ENCODE measurements at regions not wholly inside any gene's neighbourhood (a gene's known extent, or its start where the extent isn't known, plus 50 kb on each side); places are given as distances from the start of the nearest gene placed in this dataset.
"Not testable (repeated sequence)": the region's sequence is repeated elsewhere in the genome, so short reads cannot be mapped to it uniquely, and the experiment has no call there.

DNA sequence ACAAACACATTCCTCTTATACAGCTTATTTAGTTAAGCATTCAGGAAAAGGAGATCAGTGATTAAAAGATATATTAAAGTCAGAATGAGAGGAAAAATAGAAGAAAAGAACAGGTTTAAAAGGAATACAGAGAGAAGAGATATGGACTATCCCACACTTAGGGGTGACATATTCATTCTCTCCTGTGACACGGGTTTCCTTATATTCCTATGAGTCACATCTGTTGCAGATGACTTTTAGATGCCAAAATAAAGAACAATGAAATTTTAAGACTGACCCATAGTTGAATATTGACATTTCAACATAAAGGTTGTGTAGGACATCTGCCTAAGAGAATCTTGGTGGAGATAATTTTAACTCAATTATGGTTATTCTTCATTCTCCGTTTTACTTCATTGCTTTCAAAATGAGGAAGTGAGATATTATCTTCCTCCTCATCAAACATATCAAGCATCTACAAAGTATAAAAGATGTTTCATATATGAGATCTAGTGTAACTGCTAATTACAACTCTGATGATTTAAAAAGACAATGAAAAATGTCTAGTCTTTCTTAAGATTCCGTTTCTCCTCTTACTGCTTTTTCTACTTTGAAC is 1336.7 kb upstream of the CITED2 start:
- DNase-seq: no peak

DNA sequence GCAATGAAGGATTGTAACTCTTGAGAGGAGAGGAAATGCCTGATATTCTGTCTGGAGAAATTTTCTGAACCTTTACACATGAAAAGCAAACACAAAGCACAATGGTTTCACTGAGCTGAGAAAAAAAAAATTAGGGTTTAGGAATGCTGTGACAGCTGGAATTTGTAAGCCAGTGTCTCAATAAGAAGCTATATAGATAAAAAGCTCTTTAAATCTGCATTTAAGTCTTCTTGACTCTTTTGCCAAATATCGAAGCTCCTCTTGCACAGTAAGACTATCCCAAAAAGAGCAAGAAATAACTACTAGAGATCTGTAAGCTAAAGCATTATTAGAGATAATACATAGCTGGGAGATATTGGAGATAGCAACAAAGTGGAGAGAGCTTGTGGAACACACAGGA is 1334.0 kb upstream of the CITED2 start:
- no peak for DNase-seq

DNA sequence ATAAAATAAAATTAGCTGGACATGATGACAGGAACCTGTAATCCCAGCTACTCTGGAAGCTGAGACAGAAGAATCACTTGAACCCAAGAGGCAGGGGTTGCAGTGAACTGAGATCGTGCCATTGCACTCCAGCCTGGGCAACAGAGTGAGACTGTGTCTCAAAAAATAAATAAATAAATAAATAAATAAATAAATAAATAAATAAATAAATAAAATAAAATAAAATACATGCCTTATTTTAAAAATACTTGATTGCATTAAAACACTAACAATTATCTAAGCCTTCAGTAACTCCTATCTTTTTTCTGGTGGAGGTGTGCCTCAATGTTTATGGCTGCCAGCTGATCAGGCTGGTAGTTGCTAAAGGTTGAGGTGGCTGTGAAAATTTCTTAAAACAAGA is 1329.6 kb upstream of the CITED2 start:
- DNase-seq: not testable (repeated sequence)

DNA sequence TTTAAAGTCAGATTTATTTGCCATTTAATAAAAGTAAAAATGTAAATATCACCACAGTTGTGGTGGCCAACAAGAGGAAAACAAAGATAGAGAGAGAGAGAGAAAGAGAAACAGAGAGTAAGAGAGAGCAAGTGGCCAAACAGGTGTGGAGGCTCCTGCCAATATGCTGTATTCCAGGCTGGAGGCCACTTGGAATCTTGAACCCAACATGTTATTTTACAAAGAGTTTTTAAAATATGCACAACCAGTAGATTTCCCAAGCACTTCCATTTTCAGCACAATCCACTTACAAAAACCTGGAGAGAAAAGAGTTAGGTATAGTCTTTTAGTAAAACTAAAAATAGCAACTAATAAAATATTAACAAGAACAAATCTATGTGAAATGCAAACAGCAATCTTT is 1323.1 kb upstream of the CITED2 start:
- no peak for DNase-seq

DNA sequence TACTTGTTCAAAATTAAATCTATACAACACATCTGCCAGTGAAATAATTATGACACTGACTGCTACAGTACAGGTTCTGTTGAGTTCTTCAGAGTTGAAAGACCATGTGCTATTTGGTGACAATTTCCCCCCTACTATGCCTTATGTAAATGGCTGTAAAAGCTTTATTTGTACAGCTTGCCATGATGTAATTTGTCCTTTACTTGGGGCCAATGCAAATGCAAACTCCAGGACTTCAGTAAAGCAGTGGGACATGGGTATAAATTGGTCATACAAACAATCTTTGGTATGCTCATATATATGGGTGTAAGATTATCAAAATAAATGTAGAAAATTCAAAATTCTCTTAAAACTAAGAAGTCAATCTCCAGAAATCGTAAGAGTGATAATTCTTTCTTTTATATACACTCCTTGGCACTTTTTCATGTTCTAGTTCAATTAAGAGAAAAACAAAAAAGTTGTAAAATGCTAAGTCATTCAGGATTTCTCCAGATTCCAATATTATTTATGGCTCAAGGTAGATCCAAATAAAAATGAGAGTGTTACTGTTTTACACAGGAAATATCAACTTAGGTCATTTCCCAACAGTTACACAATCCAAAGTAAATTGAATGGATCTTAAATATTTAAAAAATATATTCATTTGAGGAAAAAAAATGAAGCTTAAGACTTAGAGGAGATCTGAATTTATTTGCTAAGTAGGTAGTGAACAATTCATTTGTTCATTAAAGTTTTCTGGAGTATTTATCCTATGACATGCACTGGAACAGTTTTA is 1310.5 kb upstream of the CITED2 start:
- no peak for DNase-seq

DNA sequence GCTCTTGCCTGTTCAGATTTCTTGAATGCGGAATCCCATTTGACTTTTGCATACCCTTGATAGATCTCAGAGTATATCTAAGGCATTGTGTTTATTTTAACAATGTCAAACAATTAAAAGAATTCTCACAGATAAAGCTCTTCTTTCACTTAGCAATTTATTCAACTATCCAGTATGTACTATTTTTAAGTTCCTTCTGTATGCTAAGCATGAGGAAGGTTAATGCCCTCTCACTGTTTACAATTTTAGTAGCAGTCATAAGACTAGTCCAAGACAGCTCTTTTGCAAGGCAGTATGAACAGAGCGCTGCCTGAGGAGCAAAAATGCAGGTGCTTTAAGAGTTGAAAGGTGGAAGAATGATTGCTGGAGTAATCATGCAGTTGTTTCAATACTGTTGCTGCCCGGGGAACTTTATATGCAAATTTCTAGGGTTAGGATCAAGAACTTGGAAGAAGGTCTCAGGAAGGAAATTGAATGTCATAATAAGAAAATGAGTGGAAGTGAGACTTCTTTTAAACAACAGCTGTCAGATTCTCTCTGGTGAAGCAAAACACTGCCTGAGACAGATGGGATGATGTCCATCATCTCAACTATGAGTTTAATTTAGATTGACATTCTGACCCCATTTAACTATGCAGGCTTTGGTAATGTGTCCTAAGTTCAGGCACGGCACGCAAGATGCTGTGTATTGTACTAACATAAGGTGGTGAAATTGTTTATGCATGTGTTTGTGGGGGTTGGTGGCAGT is 1303.5 kb upstream of the CITED2 start:
- no peak for DNase-seq

DNA sequence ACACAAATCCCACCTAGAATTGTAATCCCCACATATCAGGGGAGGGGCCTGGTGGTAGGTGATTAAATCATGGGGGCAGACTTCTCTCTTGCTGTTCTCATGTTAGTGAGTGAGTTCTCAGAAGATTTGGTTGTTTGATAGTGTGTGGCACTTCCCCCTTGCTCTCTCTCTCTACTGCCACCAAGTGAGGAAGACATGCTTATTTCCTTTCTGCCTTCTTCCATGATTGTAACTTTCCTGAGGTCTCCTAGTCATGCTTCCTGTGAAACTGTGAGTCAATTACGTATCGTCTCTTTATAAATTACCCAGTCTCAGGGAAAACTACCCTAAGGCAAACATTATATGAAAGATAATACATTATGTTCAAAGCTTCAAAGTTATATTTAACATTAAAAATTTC is 1297.5 kb upstream of the CITED2 start:
- no peak for DNase-seq

DNA sequence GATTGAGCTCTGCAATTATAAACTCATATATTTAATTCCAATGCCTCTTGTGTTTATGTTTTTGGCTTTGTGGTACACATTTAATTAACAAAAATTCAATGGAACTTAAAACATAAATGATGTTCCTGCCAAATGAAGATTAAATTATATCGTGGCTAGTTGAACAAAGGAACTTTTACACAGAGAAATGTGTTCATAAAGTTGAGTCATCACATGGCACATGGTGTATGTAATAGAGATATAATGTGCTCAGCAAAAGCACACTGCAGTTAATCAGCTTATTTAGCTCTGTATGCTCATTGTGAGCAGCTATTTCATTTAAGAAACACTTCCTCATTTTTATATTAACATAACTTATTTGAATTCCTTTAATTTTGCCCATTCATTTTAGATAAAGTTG is 1295.6 kb upstream of the CITED2 start:
- no peak for DNase-seq

DNA sequence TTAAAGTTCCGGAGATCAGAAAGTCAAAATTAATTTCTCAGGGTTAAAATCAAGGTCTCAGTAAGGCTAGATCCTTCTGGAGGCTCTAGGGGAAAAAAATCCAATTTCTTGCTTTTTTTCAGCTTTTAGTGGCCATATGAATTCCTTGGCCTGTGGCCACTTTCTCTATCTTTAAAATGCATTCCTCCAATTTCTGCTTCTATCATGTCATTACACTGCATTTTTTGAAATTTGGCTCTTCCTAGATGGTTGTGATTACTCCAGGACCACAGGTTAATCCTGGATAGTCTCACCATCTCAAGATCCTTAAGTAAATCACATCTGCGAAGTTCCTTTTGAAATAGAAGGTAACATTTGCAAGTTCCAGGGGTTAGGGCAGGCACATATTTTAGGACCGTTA is 1294.9 kb upstream of the CITED2 start:
- DNase-seq: no peak

DNA sequence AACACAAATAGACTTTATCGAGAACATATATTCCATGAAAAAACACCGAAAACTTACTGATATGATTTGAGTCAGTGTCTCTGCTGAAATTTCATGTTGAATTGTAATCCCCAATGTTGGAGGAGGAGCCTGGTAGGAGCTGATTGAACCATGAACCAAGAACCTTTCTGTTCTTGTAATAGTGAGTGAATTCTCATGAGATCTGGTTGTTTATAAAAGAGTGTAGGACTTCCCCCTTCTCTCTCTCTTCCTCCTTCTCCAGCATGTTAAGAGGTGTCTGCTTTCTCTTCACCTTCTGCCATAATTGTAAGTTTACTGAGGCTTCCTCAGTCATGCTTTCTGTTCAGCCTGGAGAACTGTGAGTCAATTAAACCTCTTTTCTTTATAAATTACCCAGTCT is 1289.3 kb upstream of the CITED2 start:
- DNase-seq: no peak

DNA sequence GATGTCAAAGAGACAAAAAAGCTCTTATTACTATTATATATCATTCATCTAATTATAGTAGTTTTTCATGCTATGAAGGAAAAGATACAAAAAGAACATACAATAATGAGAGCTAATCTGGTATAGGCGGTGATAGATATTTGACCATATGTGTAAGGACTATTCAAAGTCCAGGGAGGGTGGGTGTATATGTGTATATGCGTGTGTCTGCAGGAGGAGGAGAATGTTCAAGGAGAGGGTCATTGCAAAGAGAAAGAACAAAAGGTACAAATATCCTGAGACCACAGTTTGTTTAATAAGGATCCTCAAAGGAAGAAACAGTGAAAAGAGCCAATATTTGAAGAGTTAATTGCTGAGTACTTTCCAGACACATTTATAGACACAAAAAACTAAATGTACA is 1288.6 kb upstream of the CITED2 start:
- DNase-seq: no peak

DNA sequence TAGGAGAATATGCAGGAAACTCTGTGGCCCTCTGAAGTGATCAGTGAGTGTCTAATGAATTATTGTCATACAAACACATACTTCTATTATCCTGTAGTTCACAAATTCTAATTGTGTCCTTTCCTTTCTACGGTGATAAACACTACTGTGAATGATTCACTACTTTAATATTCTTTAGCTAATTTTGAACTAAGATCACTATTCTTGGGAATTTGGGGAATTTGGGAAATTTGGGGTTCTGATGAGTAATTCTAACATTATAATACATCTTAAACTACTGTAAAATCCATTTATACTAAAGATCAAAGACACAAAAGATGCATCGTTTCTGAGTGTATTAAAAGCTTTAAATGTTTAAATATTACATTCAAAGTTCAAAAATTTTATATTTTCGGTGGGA is 1287.2 kb upstream of the CITED2 start:
- DNase-seq: no peak

DNA sequence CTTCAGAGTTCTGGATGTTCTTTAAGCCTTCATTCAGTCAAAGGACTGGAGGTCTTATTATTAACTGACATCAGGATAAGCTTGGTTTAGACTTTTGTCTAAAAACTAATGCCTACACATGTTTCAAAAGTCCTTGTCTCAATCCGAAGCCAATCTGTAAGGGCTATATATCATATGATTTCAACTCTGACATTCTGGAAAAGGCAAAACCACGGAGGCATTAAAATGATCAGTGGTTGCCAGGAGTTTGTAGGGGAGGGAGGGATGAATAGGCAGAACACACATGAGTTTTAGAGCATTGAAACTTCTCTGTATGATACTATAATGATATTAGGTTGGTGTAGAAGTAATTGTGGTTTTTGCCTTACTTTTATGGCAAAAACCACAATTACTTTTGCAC is 1285.8 kb upstream of the CITED2 start:
- DNase-seq: no peak

DNA sequence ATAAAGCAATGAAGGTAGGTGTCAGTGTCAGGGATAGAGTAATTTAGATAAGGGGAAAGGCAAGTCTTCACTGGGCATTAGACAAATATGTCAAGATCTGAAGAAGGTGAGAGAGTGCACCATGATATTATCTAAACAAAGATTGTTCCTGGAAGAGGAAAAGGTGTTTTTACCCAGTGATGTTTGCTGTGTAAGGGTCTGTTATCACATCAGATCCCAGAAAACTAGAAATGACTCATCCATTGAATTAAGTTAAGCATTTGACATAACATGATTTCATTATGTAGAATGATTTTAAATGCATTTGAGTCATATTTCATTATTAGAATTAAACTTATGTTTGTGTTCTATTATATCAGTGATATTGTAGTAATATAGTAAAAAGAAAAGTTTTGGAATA is 1279.5 kb upstream of the CITED2 start:
- no peak for DNase-seq

DNA sequence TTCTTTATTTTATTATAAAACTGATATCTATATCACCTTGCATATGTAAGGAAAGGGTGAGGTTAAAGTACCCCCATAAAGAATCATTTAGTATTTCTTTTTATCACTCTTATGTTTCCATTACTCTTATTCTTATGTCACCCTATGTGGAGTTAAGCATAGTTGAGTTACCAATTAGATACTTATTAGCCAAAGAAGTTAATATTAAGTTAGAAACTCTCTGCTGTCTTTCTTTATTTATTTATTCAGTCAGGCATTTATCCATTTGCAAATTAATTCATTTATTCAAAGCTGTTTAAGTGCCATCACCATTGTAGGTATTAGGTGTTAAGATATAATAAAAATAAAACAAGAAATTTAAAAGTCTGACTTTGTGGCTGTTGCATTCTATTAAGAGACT is 1279.1 kb upstream of the CITED2 start:
- DNase-seq: no peak

DNA sequence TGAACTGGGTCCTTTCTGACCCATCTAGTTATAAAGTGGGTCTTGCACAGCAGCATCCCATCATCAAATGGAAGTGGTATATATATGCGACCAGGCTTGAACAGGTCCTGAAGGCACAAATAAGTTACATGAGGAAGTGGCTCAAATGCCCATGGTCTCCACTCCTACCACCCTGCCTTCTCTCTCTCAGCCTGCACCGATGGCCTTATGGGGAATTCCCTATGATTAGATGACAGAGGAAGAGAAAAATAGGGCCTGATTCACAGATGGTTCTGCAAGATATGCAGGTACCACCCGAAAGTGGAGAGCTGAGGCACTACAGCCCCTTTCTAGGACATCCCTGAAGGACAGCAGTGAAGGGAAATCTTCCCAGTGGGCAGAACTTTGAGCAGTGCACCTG is 1275.1 kb upstream of the CITED2 start:
- not testable (repeated sequence) for DNase-seq

DNA sequence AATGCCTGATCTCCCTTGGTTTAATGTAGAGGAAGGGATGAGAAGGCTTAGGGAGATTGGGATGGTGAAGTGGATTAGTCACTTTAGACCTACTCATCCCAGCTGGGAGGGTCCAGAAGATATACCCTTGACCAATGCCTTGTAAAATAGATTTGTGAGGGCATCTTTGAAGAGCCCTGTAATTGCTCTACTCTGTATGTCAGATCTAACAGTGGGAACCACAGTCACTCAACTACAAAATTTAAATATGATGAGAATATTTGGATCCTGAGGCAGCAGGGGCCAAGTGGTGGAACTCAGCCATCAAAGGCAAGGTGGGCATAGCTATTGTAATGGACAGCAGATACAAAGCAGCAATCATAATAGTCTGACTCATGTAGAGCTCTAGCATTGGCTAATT is 1272.9 kb upstream of the CITED2 start:
- not testable (repeated sequence) for DNase-seq

DNA sequence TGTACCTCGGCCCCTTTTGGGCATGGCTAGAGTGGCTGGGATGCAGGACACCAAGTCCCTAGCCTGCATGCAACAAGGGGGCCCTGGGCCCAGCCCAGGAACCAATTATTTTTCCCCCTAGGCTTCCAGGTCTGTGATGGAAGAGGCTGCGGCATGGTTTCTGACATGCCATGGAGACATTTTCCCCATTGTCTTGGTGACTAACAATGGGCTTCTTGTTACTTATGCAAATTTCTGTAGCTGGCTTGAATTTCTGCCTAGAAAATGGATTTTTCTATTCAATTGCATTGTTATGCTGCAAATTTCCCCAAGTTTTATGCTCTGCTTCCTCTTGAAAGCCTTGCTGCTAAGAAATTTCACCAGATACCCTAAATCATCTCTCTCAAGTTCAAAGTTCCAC is 1269.6 kb upstream of the CITED2 start:
- DNase-seq: no peak

DNA sequence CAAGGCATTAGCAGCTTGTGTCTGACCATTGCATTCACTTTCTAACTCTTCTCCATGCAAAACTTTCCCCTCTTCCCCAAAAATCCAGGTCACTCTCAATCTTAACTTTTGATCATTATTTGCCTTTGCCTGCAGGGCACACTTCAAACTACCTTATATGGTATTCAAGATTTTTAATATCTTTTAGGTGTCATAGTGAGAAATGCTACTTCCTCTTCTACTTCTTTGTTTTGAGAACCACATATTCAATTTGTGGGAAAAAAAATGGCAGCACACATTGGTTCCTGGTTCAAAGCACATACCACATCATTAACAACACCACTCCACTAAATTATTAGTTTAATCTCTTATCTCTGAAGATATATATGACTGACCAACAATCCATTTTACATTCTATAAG is 1267.0 kb upstream of the CITED2 start:
- DNase-seq: no peak

DNA sequence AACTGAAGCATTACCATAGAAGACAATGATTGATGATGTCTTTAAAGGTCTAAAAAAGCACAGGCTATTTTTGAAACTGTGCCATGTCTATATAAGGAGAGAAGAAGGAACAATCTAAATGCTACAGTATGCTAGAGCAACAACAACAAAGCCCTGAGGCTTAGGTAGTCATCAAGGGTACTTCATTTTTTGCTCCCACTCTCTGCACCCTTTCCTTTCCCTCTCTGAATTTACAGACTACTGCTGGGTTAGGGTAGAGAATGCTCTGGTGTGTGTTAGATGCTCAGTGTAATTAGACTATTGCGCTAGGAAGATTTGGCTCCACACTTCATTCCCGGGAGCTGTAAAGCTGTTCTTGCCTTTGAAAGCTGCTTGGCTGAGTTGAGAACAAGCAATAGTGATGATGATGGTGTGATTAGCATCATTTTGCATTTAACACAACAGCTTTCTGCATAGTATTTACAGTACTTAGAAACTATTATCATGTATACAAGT is 1262.5 kb upstream of the CITED2 start:
- no peak for DNase-seq

DNA sequence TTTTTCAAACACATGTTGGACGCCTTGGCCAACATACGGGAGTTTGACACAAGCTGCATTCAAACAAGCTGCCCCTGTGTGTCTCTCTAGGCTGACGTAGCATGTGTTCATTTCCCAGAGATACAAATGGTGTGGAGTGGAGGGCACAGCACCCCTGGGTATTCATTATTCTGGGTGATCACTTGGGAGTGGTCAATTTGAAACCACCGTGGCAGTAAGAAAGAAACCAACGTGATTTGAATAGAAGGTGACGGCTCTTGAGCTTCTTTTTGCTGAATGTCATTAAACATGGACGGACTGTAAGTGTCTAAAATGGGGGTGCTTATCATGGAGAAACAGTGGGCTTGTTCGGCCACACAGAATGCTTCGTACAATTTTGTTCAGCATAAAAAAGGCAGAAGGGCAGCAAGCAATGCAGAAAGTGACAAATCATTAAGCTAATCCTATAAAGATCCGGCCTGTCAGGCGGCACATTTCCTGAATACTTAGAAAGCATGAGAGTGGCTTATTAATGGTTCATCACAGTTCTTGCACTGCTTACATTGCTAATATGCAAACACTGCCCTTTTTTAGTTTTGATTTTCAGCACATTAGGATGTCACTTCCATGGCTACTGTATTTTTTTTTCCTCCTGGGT is 1261.9 kb upstream of the CITED2 start:
- DNase-seq: no peak

DNA sequence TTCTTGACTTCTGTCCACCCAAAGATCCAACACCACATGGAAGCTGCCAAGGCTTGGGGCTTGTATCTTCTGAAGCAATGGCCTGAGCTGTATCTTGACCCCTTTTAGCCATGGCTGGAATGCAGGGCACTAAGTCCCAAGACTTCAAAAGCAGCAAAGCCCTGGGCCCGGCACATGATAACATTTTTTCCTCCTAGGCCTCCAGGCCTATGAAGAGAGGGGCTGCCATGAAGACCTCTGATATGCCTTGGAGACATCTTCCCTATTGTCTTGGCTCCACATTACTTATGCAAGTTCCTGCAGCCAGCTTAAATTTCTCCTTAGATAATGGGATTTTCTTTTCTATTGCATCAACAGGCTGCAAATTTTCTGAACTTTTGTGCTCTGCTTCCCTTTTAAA is 1252.6 kb upstream of the CITED2 start:
- no peak for DNase-seq

DNA sequence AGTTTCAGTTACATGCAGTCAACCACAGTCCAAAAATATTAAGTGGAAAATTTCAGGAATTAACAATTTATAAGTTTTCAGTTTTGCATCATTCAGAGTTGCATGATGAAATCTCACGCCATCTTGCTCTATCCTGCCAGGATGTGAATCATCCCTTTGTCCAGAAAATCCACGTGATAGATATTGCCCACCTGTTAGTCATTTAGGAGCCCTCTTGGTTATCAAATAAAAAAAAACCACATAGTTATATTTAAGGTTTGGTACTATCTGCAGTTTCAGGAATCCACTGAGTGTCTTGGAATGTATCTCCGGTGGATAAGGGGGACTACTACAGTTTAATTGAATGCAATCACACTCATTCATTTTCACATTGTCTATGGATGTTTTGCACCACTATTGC is 1249.0 kb upstream of the CITED2 start:
- DNase-seq: no peak

DNA sequence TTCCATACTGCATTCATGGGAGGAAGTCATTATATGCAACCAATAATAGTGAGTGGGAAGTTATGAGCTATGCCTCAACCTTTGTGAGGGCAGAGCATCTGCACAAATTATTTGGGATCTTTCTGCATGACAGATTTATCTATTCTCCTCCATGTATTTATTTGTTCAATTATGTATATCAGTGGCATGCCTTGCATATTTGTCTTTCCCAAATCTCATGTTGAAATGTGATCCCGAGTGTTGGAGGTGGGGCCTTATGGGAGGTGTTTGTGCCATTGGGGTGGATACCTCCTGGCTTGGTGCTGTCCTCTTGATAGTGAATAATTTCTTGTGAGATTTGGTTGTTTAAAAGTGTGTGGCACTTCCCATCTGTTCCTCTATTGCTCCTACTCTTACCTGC is 1246.0 kb upstream of the CITED2 start:
- DNase-seq: no peak

All from activated CD8-positive, alpha-beta memory T cell treated with anti-CD3 and anti-CD28 coated beads for 24 hours (primary cell).